Bronchial epithelial cell (primary cell): ENCODE measurements at regions not wholly inside any gene's neighbourhood (a gene's known extent, or its start where the extent isn't known, plus 50 kb on each side); places are given as distances from the start of the nearest gene placed in this dataset.
A peak's percentile ranks its signal among the peaks of the same experiment; 100 is the strongest.

ENCODE experiments used
- DNase-seq: peaks from one replicate; pipeline ENCODE4 v3.0.0-alpha.2; 2010; ENCODE audit warnings: low read depth
- FAIRE-seq: peaks from 2 replicates; lab custom pipeline; 2011; peaks lifted over from hg19 to GRCh38; lab: Jason Lieb, UNC
- H3K27me3 ChIP-seq: 2 replicates; pipeline ENCODE4 v1.5.1; 2011; ENCODE audit warnings: low read length; ENCODE audit not compliant: control insufficient read depth, insufficient read depth
- H3K36me3 ChIP-seq: 2 replicates; pipeline ENCODE4 v1.5.1; 2011; ENCODE audit warnings: low read length; ENCODE audit not compliant: control insufficient read depth, insufficient read depth
- H3K4me3 ChIP-seq: 2 replicates; pipeline ENCODE4 v1.5.1; 2011; ENCODE audit warnings: mild to moderate bottlenecking, low read depth, low read length, control low read depth
- TF ChIP-seq, protein P1 (sequence below): IDR thresholded peaks from 2 replicates; pipeline ENCODE4 v1.5.1; 2011; ENCODE audit warnings: mild to moderate bottlenecking, moderate library complexity, low read length, control low read depth, inconsistent platforms; ENCODE audit not compliant: insufficient read depth, severe bottlenecking

- DNase-seq (peak; percentile 54), FAIRE-seq (no peak)
- H3K4me3 ChIP-seq, result no peak overlapping the region
- TF ChIP-seq, protein P1, sequence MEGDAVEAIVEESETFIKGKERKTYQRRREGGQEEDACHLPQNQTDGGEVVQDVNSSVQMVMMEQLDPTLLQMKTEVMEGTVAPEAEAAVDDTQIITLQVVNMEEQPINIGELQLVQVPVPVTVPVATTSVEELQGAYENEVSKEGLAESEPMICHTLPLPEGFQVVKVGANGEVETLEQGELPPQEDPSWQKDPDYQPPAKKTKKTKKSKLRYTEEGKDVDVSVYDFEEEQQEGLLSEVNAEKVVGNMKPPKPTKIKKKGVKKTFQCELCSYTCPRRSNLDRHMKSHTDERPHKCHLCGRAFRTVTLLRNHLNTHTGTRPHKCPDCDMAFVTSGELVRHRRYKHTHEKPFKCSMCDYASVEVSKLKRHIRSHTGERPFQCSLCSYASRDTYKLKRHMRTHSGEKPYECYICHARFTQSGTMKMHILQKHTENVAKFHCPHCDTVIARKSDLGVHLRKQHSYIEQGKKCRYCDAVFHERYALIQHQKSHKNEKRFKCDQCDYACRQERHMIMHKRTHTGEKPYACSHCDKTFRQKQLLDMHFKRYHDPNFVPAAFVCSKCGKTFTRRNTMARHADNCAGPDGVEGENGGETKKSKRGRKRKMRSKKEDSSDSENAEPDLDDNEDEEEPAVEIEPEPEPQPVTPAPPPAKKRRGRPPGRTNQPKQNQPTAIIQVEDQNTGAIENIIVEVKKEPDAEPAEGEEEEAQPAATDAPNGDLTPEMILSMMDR, result no peak
- no peaks in the 10 kb centered on the region for H3K27me3 ChIP-seq
- no peaks in the 10 kb centered on the region for H3K36me3 ChIP-seq
Observed at GRCh38 chr7:93021748-93022147, 96.0 kb downstream of the SAMD9 start.

- TF ChIP-seq, protein P1, result no peak
- Histone ChIP-seq H3K27me3 (no peaks in the 10 kb centered on the region), H3K36me3 (no peaks in the 10 kb centered on the region), H3K4me3 (no peak overlapping the region)
- FAIRE-seq, result no peak
- no peak for DNase-seq
Observed at GRCh38 chr7:93018716-93019115, 99.1 kb downstream of the SAMD9 start.

DNA sequence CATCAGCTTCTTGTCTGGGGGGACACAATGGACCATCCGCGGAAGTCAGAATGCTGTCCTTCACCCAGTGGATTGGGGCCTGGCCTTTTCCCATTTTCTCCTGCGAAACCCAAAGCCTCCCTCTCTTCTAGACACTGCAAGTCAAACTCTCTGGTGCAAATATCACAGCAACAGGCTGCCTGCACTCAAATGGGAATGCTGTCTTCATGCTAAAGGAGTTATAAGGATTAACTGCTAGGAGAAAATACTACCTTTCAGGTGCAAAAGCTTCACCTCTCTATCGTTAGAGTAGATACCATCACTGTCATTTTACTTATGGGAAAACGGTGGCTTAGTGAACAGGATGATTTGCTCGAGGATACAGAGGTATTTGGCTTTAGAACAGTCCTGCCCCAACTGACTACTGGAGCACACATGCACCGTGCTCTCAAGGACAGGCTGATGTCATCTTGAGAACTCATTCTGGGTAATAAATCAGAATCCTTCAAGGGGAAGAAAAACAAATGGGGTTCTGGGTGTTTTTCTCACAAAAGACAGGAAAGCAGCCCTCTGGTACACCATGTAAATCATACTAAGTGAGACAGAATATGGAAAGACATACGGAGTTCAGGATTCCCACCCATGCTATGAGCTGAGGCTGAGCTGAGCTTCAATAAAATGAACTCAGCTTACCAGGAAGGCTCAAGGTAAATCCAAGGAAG is 100.9 kb downstream of the SAMD9 start:
- H3K4me3 ChIP-seq, result no peak overlapping the region
- no peak for DNase-seq
- TF ChIP-seq, protein P1, result no peak
- no peaks in the 10 kb centered on the region for H3K36me3 ChIP-seq
- H3K27me3 ChIP-seq, result no peaks in the 10 kb centered on the region
- FAIRE-seq, result no peak

GRCh38 chr7:93015779-93016481 is 101.8 kb downstream of the SAMD9 start:
- no peak overlapping the region for H3K4me3 ChIP-seq
- TF ChIP-seq, protein P1, result no peak
- H3K27me3 ChIP-seq, result no peaks in the 10 kb centered on the region
- FAIRE-seq (no peak), DNase-seq (peak; percentile 20)
- H3K36me3 ChIP-seq, result no peaks in the 10 kb centered on the region

GRCh38 chr7:93015101-93015778 is 102.5 kb downstream of the SAMD9 start:
- Histone ChIP-seq H3K36me3 (no peaks in the 10 kb centered on the region), H3K27me3 (no peaks in the 10 kb centered on the region), H3K4me3 (no peak overlapping the region)
- TF ChIP-seq, protein P1, result no peak
- no peak for DNase-seq
- FAIRE-seq, result no peak
